ENCODE measurements at regions not wholly inside any gene's neighbourhood (a gene's known extent, or its start where the extent isn't known, plus 50 kb on each side); places are given as distances from the start of the nearest gene placed in this dataset.

DNA sequence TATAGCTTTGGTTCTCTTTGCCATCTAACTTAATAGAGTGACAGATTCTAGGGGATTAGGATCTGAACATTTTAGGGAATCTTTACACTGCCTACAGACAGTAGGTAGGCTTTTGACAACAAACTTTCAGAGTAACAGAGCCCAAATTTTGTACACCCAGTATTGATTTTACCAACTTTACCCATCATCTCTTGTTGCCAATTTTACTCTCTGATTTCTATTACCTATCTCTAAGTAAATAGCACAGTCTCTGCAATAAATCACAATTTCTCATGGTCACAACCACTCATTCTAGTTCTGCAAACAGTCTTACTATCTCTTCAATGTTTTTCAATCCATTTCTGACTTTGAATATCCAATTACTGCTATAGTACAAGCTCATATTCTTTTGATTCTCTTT lies 1097.6 kb upstream of the PHF14 start:
- no peak for DNase-seq

DNA sequence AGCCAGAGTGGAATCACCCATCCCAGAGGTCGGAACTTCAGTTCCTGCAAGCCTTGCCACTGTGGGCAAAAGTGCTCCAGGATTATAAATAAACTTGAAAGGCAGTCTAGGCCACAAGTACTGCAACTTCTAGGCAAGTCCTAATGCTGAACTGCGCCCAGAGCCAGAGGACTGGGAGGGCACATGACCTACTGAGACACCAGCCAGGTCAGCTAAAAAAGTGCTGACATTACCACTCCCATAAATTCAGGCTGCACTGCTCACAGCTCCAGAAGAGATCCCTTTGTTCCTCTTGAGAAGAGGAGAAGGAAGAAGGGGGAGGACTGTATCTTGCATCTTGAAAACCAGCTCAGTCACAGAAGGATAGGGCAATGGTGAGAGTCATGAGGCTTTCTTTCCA lies 1084.1 kb upstream of the PHF14 start:
- DNase-seq, result no peak

DNA sequence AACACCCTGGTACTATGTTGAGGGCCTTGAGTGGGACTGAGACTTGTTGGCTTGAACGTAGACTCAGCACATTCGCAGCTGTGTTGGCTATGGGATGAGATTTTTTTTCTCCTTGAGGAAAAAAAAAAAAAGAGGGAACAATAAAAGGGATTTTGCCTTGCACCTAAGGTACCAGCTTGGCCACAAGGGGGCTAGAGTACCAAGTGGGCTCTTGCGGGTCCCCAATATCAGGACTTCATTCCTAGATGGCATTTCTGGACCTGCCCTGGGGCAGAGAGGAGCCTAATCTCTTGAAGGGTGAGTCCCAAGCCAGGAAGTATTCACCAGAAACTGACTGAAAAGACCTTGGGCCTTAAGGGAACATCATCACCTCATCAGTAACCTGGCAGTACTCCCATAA lies 1083.6 kb upstream of the PHF14 start:
- DNase-seq, result no peak

DNA sequence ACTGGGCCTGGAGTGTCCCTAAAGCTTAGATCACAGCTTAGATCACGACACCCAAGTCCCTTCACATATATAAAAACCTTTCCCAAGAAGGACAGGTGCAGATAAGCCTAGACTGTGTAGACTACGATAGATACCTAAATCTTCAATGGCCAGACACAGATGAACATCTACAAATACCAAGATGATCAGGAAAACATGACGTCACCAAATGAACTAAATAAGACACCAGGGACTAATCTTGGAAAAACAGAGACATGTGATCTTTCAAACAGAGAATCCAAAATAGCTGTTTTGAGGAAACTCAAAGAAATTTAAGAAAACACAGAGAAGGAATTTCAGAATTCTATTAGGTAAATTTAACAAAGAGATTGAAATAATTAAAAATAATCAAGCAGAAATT lies 1082.6 kb upstream of the PHF14 start:
- DNase-seq, result no peak

DNA sequence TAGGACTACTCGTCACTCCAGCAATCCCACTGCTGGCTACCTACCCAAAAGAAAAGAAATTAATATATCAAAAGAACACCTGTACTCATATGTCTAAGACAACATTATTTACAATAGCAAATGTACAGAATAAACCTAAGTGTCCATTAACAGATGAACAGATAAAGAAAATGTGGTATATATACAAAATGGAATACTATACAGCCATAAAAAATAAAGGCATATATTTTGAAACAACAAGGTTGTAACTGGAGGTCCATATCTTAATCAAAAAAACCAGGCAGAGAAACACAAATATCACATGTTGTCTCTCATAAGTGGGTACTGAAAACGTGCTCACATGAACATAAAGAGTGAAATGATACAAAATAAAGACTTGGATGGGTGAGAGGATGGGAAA lies 1073.3 kb upstream of the PHF14 start:
- no peak for DNase-seq

DNA sequence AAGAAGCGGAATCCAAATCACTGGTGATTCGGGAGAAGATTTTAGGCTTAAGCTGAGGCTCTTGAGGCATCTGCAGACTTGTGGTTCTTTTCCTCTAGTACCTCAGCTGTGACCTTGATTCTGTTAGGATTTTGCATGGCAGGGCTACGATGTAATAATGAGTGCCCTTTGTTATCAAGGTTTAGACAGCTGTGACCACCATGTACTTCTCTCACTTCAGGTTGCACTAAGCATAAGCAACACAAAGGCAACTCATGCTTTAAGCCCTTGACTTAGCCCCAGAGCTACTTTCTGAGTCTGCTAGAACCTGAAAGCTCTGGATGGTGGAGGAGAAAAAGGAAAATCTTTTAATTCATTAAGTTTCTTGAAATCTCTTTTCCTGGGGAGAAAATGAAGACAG lies 1052.3 kb upstream of the PHF14 start:
- DNase-seq, result no peak

DNA sequence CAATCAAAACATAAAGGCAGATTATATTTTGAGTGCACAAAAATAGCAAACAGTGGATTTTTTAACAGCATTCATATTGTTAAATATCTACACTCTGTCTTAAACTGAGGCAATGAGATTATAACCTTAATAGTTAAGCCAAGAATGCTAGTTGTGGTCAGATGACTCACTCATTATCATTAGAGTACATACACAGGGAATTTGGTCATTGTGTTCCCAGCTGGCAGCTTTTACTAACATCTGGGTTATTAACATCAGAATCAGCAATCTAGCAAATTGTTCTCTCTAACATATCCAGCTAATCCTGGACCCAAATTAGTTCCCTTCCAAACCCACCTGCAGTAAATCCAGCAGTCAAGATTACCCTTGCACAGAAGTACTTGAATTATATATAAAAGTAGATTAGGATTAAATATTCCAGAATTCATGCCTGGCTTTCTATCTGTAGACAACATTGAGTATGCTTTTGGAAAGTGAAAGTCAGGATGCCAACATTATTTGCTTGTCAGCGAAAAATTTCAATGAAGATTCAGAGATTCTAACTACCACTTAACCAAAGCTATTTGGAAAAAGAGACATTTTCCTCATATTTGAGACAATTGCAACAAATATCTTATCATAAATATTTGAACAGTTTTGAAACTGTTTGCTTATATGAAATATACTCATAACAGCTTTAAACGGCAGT lies 1035.6 kb upstream of the PHF14 start:
- peak; percentile 68 for DNase-seq

DNA sequence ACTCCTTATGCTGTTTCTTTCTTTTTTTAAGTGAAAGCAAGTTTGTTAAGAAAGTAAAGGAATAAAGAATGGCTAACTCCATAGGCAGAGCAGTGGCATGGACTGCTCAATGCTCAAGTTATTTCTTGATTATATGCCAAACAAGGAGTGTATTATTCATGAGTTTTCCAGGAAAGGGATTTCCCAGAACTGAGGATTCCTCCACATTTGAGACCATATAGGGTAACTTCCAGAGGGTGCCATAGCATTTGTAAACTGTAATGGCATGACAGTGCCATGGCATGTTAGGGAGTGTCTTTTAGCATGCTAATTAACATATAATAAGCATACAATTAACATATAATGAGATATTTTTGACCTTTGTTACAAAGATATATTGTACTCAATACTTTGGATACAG lies 1034.5 kb upstream of the PHF14 start:
- peak; percentile 54 for DNase-seq

DNA sequence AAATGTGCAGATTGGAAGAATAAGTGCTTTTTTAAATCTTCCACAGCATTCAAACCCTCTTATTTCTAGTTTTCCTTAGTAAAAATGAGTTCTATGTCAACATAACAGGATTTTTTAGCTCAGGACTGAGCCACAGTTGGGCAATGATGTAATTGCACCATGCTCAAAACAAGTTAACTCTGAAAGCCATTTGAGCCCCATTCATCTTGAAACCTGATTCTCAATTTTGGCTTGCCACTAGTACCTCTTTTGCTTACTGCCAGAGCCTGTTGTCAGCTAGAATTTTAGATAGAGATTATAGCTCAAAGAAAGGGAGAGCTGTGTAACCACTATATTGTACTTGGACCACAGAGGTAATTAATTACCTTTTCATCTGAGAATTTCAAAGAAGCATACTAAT lies 1028.5 kb upstream of the PHF14 start:
- no peak for DNase-seq

DNA sequence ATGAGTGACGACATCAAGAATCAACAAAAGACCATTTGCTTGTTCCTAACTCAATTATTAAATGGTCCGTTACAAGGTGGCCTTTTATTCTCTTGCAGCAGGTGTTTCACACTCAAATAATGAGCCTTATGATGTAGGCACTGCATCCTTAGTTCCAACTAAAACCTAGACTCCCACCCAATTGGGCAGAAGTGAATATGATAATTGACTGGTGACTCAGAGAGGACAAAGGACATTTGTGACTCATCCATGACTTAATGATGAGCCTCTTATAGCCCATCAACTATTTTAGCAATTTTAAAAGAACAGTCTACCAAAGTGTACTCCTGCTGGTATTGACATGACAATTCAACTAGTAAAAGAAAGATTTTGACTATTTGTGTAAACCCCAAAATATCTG lies 1027.8 kb upstream of the PHF14 start:
- DNase-seq, result no peak

DNA sequence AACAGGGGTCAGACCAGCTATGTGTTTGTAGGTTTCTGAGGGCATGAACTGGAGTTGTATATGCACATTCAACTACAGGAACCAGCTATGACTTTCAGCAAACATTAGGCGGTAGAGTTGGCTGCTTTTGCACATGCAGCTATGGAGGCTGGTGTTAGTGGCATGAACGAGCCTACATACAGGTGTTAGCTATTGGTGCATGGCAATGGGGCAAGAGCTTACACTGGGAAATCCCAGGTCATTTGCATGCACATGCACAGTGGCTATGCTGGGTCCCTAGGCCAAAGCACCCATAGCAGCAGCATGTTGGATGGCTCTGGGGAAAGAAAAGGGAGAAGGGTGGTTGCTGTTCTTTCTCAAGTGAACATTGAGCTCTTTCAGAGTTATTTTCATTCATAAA lies 1018.5 kb upstream of the PHF14 start:
- DNase-seq, result no peak

DNA sequence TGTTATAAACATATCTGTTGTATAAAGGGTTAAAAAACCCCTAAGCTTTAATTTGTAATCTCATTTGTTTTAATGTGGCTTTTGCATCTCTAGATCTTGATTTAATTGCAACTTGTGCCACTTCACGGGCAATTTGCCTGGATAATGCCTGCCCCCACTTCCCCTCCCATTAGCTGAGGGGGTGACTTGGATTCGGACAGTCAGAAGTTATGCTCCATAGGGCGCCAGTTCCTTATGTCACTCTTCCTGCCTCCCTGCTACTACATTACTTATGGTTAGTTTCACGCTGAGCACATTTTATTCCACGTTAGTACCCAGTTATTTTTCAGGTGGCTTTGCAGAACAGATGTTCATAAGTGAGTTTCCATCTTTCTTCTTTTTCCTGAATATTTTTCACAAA lies 1015.2 kb upstream of the PHF14 start:
- DNase-seq, result no peak

DNA sequence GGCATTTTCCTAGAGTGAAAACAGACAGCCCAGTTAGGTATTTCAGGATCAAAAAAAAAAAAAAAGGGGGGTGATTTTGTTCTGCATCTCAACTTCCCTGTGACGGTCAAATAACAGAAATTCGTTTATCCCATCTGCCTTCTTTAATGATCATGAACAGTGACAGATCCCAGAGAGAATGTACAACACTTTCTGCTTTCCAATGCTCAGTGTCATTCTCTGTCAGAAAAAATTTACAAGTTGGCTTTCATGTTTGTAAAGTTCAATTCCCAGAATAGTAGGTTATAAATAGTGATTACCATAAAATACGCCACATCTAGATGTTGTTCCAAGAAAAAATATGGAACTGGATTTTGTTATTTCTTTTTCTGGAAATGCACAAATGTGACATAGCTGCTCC lies 1013.2 kb upstream of the PHF14 start:
- DNase-seq, result no peak

DNA sequence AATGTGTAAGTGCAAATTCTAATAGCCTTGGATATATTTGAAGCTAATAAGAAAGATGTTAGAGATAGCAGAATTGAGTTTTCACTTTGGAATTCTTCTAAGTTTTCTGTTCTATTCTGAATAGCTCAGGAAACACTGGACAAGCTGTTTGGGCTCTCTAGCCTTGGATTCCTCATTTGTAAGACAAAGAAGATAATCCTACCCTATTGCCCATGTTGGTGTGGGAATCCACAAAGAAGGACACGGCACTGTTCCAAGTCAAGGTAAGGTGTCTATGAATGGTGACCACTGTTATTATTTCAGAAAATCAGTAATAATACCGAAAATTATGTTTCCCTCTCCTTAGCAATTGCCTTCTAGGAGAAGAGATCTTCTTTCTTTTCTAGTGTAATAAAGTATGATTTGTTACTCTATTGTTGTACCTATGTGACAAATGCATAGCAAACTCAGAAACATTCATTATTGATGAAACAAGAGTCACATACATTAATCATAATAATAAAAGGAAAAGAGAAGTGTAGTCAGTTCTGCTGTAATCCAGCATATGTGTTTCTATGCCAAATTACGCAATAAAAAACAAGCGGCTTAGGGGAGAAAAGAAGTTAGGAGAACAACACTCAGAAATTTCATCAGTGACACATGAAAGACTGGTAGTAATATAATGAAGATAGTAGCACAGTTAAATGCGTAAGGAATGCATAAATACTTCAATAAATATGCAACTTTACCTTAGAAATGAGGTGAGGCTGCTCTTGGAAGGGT lies 1012.3 kb upstream of the PHF14 start:
- no peak for DNase-seq

DNA sequence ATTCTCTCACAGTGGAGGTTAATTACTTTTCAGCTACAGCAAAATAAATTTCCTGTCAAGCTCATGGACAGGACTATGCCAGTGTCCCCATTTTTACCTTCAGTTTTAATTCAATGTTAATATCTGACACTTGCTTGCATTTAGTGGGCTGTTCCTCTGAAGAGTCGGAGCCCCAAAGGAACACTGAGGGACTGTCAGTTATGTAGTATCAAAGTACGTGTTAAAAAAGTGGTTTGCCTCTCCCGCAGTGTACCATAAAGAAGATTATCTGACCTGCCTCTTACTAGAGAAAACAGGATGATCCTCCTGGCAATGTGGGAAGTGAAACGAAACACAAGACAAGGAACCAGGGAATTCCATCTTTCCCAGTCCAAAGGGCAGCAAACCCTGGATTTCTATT lies 1010.9 kb upstream of the PHF14 start:
- DNase-seq, result no peak

DNA sequence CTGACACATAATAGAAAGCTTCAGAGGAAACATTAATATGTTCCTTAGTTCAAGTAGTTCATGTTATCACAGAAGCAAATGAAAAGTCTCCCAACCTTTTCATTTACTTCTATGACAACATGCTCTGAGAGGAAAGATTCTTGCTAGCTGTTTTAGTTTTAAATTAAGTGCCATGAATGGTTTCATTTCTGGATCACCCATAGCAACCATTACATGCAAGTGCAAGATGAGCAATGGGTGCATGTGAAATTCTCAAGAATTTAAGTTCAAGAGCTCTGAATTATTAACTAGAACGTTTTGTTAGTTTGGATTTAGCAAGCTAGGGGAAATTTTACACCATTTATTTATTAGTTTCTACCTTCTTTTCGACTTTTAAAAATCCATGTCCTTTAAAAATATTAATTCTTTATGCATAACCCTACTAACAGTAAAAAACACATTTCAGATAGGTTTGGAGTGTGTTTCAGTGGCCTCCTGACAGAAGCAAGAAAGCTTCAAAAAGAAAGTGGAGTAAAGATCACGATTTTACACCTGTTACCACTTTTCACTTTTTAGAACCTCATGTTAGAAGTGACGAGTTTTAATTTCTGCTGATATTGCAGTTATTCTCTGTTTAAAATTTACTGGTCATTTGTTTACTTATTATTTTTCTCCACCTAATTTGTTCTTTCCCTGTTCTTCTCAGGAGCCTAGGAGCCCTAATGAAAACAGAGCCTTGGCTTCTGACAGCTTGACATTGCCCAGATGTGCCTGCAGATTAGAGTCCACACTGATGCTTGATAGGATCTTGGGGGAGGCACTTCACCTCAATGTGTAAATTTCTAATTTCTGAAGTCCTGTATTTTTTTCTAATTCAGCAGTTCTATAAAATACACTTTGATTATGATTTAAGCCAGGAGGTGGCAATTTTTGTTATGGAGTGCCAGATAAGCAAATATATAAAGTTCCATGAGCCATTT lies 995.3 kb upstream of the PHF14 start:
- peak; percentile 6 for DNase-seq

DNA sequence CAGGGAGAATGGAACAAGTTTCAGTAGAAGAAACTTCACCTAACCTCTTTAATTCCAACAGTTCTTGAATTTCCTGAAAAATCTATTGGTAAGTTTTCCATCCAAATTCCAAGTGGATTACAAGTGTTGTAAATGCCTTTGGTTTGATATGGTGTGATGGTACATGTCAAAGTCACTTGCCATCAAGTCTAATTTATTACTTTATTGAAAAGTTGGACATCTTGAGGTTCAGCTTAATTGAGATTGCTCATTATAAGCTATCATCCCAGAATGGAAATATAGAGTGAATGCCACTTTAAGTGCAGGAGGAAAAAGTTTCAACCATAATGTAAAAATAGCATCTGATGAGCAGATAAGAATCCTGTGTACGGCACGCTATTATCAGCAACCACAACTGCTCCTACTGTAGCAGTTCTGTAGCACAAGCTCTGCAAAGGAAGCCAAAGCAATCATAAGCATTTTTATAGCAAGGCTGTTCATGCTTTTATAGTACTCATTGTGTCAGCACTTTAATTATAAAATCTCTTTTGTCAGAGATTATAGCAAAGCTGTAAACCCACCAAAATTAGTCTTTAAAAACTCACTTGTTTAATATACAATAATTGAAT lies 991.8 kb upstream of the PHF14 start:
- DNase-seq, result peak; percentile 20

DNA sequence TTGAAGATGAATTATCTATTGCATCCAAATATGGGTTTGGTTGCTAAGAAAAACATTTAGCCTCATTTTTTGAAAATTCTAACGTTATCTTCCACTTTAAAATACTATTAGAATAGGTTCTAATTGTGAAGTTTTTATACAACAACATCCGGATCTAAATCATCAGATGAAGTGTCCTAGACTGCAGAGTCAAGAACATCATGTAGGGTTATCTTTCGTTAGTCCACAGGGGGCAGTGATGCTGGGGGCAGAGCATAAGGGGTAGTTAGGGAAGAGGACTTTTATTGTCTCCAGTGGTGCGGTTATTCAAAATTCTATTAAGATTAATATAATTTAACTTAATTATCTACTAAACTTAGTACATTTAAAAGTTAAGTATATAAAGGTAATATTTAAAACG lies 990.6 kb upstream of the PHF14 start:
- no peak for DNase-seq

DNA sequence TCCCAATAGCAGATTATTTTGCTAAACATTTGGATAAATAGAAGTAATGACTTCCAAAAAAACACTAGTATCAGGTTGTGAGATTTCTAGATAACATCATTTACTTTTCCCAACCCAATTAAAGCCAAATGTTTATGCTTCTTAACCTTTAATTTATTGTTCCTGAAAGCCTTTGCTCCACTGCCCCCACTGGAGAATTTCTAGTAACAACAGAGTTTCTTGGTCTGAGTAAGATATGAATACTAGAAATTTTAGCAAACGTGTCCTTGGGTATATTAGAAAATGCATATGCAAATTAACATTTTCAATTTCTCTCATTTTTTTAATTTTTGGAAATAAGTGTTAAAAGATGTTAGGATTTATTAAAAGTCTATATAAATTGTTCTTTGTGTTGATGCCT lies 958.0 kb upstream of the PHF14 start:
- no peak for DNase-seq

DNA sequence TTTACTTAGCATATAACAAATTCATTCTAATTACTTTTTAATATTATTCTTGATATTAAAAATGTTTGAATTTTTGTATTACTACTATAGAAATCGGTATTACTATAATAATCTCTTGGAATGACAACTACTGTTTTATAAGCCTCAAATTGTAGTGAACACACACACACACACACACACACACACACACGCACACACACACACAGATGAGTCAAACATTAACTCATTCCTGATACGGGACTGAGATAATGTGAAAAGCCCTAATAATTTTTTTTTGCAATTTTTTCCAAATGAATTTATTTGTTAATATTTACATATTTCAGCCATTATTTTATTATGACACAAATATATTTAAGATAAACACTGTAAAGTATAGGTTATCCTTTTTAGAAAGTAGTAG lies 951.2 kb upstream of the PHF14 start:
- DNase-seq, result no peak

DNA sequence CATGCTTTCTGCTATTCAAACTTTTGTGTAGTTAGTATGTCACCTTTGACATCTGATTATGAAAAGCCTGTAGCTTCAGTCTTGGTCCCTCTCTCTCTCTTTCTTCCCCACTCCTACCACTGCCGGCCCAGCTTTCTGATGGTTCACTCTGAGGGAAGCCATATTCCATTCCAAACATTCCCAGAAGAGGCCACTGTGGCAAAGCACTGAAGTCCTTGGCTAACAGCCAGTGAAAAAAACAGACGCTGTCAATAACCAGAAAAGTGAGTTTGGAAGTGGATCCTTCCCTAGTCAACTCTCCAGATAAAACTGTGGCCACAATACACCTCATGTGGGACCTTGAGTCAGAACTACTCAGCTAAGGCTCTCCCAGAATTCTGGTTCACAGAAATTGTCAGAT lies 950.7 kb upstream of the PHF14 start:
- no peak for DNase-seq

DNA sequence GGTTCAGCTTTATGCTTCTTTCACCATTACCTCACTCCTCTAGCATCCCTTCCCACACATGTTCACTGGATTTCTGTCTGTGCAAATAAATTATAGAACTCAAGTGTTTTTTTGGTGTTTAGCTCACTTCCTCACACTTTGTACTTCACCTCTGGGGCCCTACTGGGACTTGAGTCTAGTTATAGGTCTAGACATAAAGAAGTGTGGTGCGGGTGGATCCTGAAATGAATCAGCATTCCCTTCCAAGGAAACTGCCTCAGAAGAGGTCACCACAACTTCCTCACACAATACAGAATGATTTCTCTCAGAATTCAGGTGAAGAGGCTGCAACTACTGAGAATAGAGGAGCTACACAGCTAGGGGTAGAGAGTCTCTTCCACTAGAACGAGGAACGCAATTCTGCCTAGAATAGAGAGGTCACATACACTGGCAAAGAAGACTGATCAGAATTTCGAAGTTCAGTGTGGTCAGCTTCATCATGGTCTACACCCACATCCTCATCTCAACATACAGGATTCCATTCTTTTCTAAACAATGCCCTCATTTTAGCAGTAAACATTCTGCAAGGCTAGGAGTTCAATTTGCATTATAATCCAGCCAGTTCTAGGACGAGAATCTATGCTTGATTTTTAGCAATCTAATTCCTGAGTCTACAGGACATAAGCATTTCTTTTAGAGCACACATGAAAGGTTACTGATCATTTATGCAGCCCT lies 938.7 kb upstream of the PHF14 start:
- DNase-seq, result no peak

DNA sequence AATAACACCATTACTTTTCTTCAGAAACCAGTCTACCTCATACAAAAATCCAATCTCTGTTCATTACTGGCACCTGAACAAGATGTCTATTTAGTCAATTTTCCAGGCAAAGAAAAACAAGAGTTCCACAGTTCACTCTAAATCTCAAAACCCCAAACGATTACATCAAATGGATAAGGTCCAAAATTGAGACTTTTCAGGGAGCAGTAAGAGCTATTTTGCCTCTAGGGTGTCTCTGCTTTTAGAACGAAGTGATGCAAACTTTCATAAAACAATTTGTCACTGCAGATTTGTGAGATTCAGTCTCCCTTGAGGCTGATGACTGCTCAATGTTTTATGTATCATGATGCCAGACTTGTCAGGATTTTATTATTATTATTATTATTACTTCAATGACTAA lies 937.0 kb upstream of the PHF14 start:
- DNase-seq, result no peak

All from hematopoietic multipotent progenitor cell treated with erythropoietin and hydrocortisone succinate and interleukin-3 and kit ligand, for 8 days (in vitro differentiated cells).